ENCODE measurements at regions not wholly inside any gene's neighbourhood (a gene's known extent, or its start where the extent isn't known, plus 50 kb on each side); places are given as distances from the start of the nearest gene placed in this dataset.
"Not testable (repeated sequence)": the region's sequence is repeated elsewhere in the genome, so short reads cannot be mapped to it uniquely, and the experiment has no call there.

DNA sequence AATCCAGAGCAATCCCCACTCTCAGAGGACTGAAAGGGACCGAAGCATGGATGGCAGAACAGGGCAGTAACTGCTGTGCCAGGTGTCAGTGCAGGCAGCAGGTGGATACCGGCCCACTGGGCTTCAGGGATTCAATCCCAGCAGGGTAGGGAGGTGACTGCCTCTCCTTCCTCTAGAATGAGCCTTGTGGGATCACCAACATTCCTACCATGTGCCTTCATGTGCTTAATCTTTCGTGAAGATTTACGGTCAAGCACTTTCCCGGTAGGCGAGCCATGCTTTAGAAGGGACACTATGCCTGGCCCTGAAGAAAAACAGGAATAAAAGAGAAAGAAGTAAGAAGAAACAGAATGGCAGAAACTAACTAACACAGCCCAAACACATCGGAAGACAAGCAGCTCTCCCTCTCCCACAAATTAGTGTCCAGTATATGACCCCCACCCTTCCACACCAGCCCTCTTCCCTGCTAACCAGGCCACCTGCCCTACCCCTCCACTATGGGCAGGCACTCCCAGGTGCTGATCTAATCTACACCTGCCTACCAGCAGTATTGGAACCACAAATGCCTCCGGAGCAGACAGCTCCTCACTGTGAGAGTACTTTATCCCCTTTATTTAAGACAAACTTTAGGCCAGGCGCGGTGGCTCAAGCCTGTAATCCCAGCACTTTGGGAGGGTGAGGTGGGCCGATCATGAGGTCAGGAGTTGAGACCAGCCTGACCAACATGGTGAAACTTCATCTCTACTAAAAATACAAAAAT lies 162.5 kb downstream of the NUFIP1 start:
- DNase-seq (no peak), ATAC-seq (no peak)
- H3K36me3 ChIP-seq (ENCODE audit: control insufficient read depth, insufficient read depth, low read length): no peaks in the 10 kb centered on the region
- Mint-ChIP-seq H3K36me3 (no peaks in the 10 kb centered on the region), H3K27me3 (ENCODE audit: low read depth in 2 of 2) (no peaks in the 10 kb centered on the region), H3K9me3 (no peaks in the 10 kb centered on the region), H3K27ac (no peak overlapping the region), H3K4me1 (no peaks in the 10 kb centered on the region), H3K4me3 (no peak overlapping the region)
- 90% methylated on average over 9 of the region's 11 CpGs for WGBS (ENCODE audit: insufficient coverage)
- H3K27me3 ChIP-seq (ENCODE audit: control insufficient read depth, insufficient read depth, low read length): no peaks in the 10 kb centered on the region
- no peak overlapping the region for H3K27ac ChIP-seq (ENCODE audit: low read length)
- TF ChIP-seq, protein P1, sequence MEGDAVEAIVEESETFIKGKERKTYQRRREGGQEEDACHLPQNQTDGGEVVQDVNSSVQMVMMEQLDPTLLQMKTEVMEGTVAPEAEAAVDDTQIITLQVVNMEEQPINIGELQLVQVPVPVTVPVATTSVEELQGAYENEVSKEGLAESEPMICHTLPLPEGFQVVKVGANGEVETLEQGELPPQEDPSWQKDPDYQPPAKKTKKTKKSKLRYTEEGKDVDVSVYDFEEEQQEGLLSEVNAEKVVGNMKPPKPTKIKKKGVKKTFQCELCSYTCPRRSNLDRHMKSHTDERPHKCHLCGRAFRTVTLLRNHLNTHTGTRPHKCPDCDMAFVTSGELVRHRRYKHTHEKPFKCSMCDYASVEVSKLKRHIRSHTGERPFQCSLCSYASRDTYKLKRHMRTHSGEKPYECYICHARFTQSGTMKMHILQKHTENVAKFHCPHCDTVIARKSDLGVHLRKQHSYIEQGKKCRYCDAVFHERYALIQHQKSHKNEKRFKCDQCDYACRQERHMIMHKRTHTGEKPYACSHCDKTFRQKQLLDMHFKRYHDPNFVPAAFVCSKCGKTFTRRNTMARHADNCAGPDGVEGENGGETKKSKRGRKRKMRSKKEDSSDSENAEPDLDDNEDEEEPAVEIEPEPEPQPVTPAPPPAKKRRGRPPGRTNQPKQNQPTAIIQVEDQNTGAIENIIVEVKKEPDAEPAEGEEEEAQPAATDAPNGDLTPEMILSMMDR (IDR thresholded peaks at IDR 0.05): no peak
- intact Hi-C loops (cut with micrococcal nuclease): no loop called here
- no peak overlapping the region for H3K4me3 ChIP-seq (ENCODE audit: low read length)
- no peaks in the 10 kb centered on the region for H3K9me3 ChIP-seq (ENCODE audit: control insufficient read depth, insufficient read depth, low read length)
- H3K4me1 ChIP-seq (ENCODE audit: control insufficient read depth, insufficient read depth, low read length): no peaks in the 10 kb centered on the region

DNA sequence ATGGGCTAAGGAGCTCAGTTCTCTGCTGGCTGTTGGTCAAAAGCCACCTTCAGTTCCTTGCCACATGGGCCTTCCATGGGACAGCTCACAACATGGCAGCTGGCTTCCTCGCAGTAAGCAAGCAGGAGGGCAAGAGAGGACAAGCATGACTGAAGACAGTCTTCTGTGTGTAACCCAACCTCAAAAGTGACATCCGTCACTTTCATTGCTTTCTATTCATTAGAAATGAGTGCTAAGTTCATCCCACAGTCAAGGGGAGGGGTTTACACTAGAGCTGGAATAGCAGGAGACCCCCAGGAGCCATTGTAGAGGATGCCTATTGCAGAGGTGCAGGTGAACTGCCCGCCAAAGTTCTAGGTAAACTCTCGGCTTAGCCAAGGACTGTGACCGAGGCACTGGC lies 163.3 kb downstream of the NUFIP1 start:
- H3K27me3 ChIP-seq (ENCODE audit: control insufficient read depth, insufficient read depth, low read length): no peaks in the 10 kb centered on the region
- H3K4me1 ChIP-seq (ENCODE audit: control insufficient read depth, insufficient read depth, low read length): no peaks in the 10 kb centered on the region
- DNase-seq: no peak
- no peaks in the 10 kb centered on the region for H3K27me3 Mint-ChIP-seq (ENCODE audit: low read depth in 2 of 2)
- 88% methylated on average over 5 of the region's 5 CpGs for whole genome bisulfite sequencing (ENCODE audit: insufficient coverage)
- H3K4me3 Mint-ChIP-seq: no peak overlapping the region
- no peak for ATAC-seq
- no peak overlapping the region for H3K4me3 ChIP-seq (ENCODE audit: low read length)
- TF ChIP-seq, protein P1 (IDR thresholded peaks at IDR 0.05): no peak
- H3K27ac Mint-ChIP-seq: no peak overlapping the region
- H3K9me3 ChIP-seq (ENCODE audit: control insufficient read depth, insufficient read depth, low read length): no peaks in the 10 kb centered on the region
- no peaks in the 10 kb centered on the region for H3K36me3 ChIP-seq (ENCODE audit: control insufficient read depth, insufficient read depth, low read length)
- H3K27ac ChIP-seq (ENCODE audit: low read length): no peak overlapping the region
- no peaks in the 10 kb centered on the region for H3K36me3 Mint-ChIP-seq
- intact Hi-C loops (cut with micrococcal nuclease): no loop called here
- H3K4me1 Mint-ChIP-seq: no peaks in the 10 kb centered on the region
- H3K9me3 Mint-ChIP-seq: no peaks in the 10 kb centered on the region

DNA sequence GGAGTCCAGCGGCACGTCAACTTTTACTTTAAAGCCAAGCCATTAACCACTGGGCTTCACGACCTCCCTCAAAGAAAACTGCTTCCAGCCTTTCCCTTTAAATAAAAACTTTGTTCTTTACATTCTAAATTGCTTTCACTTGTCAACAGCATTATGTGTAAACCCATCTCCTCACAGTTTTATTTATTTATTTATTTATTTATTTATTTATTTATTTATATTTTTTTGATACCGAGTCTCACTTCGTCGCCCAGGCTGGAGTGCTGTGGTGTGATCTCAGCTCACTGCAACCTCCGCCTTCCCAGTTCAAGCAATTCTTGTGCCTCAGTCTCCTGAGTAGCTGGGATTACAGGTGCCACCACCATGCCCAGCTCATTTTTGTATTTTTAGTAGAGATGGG lies 165.7 kb downstream of the NUFIP1 start:
- H3K4me3 ChIP-seq (ENCODE audit: low read length); H3K27me3 Mint-ChIP-seq (ENCODE audit: low read depth in 2 of 2); ATAC-seq; H3K36me3 Mint-ChIP-seq; H3K27me3 ChIP-seq (ENCODE audit: control insufficient read depth, insufficient read depth, low read length); H3K36me3 ChIP-seq (ENCODE audit: control insufficient read depth, insufficient read depth, low read length); H3K9me3 ChIP-seq (ENCODE audit: control insufficient read depth, insufficient read depth, low read length); H3K27ac Mint-ChIP-seq; H3K4me1 ChIP-seq (ENCODE audit: control insufficient read depth, insufficient read depth, low read length); H3K4me1 Mint-ChIP-seq; H3K9me3 Mint-ChIP-seq; H3K27ac ChIP-seq (ENCODE audit: low read length); DNase-seq; H3K4me3 Mint-ChIP-seq; intact Hi-C loops (cut with micrococcal nuclease): not testable (repeated sequence)
- WGBS (ENCODE audit: insufficient coverage): 87% methylated on average over 7 of the region's 7 CpGs

DNA sequence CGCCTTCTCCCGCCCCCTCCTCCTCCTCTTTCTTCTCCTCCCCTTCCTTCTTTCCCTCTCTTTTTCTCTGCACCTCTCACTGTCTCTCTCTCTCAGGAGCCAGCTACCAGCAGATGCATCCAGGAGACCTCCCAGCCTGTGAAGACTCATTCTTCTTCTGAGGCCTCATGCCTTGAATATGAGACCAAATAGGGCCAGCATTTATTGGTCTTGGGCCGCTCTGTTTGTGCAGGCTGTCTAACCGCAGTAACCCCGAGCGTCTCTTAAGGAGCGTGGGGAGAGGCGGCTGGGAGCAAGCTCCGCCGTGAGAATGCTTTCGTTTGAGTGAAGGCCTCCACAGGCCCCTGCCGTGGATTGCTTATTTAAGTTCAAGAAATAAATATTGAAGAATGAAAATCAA lies 167.0 kb downstream of the NUFIP1 start:
- H3K9me3 Mint-ChIP-seq: no peaks in the 10 kb centered on the region
- H3K36me3 Mint-ChIP-seq: no peaks in the 10 kb centered on the region
- DNase-seq (no peak), ATAC-seq (no peak)
- H3K4me3 ChIP-seq (ENCODE audit: low read length): no peak overlapping the region
- no peaks in the 10 kb centered on the region for H3K9me3 ChIP-seq (ENCODE audit: control insufficient read depth, insufficient read depth, low read length)
- H3K4me1 Mint-ChIP-seq: no peaks in the 10 kb centered on the region
- no peak overlapping the region for H3K27ac Mint-ChIP-seq
- no peaks in the 10 kb centered on the region for H3K36me3 ChIP-seq (ENCODE audit: control insufficient read depth, insufficient read depth, low read length)
- intact Hi-C loops (cut with micrococcal nuclease): no loop called here
- TF ChIP-seq, protein P1 (IDR thresholded peaks at IDR 0.05): no peak
- no peak overlapping the region for H3K27ac ChIP-seq (ENCODE audit: low read length)
- H3K4me3 Mint-ChIP-seq: no peak overlapping the region
- H3K4me1 ChIP-seq (ENCODE audit: control insufficient read depth, insufficient read depth, low read length): no peaks in the 10 kb centered on the region
- H3K27me3 Mint-ChIP-seq (ENCODE audit: low read depth in 2 of 2): peaks cover 0 to 10% of the 10 kb centered on the region in 2 donors
- H3K27me3 ChIP-seq (ENCODE audit: control insufficient read depth, insufficient read depth, low read length): no peaks in the 10 kb centered on the region
- WGBS (ENCODE audit: insufficient coverage): 93% methylated on average over 12 of the region's 12 CpGs
